ENCODE measurements at regions not wholly inside any gene's neighbourhood (a gene's known extent, or its start where the extent isn't known, plus 50 kb on each side); places are given as distances from the start of the nearest gene placed in this dataset.

- Histone ChIP-seq H3K27ac (no peak overlapping the region), H3K4me3 (no peak overlapping the region), H3K9me3 (no peaks in the 10 kb centered on the region), H3K27me3 (replicated peaks; ENCODE audit: insufficient read depth) (no peaks in the 10 kb centered on the region), H3K36me3 (no peaks in the 10 kb centered on the region), H3K4me1 (ENCODE audit: control insufficient read depth in 1 of 2, low read depth in 2 of 2) (no peaks in the 10 kb centered on the region)
- no peak for TF ChIP-seq CTCF (IDR thresholded peaks at IDR 0.05)
- ATAC-seq (ENCODE audit: insufficient number of reproducible peaks, low FRiP score, low read depth) (no peak), DNase-seq (ENCODE audit: low spot score) (no peak)
Observed at GRCh38 chr12:59850268-59850667, 254.4 kb downstream of the SLC16A7 start.

- no peaks in the 10 kb centered on the region for H3K27me3 ChIP-seq (replicated peaks; ENCODE audit: insufficient read depth)
- H3K4me1 ChIP-seq (ENCODE audit: control insufficient read depth in 1 of 2, low read depth in 2 of 2), result no peaks in the 10 kb centered on the region
- H3K4me3 ChIP-seq, result no peak overlapping the region
- H3K9me3 ChIP-seq, result no peaks in the 10 kb centered on the region
- DNase-seq (ENCODE audit: low spot score), result no peak
- H3K27ac ChIP-seq, result no peak overlapping the region
- no peak for TF ChIP-seq CTCF (IDR thresholded peaks at IDR 0.05)
- no peaks in the 10 kb centered on the region for H3K36me3 ChIP-seq
- no peak for ATAC-seq (ENCODE audit: insufficient number of reproducible peaks, low FRiP score, low read depth)
Observed at GRCh38 chr12:59858508-59859170, 262.8 kb downstream of the SLC16A7 start.

- TF ChIP-seq CTCF (IDR thresholded peaks at IDR 0.05), result no peak
- H3K27me3 ChIP-seq (replicated peaks; ENCODE audit: insufficient read depth), result no peaks in the 10 kb centered on the region
- no peak for DNase-seq (ENCODE audit: low spot score)
- ATAC-seq (ENCODE audit: insufficient number of reproducible peaks, low FRiP score, low read depth), result no peak
- H3K36me3 ChIP-seq, result no peaks in the 10 kb centered on the region
- no peaks in the 10 kb centered on the region for H3K4me1 ChIP-seq (ENCODE audit: control insufficient read depth in 1 of 2, low read depth in 2 of 2)
- H3K9me3 ChIP-seq, result no peaks in the 10 kb centered on the region
- H3K4me3 ChIP-seq, result no peak overlapping the region
- no peak overlapping the region for H3K27ac ChIP-seq
Observed at GRCh38 chr12:59859171-59859510, 263.3 kb downstream of the SLC16A7 start.

GRCh38 chr12:59861635-59862034 lies 265.8 kb downstream of the SLC16A7 start:
- ATAC-seq (ENCODE audit: insufficient number of reproducible peaks, low FRiP score, low read depth) (no peak), DNase-seq (ENCODE audit: low spot score) (no peak)
- Histone ChIP-seq H3K9me3 (no peaks in the 10 kb centered on the region), H3K4me3 (no peak overlapping the region), H3K27me3 (replicated peaks; ENCODE audit: insufficient read depth) (no peaks in the 10 kb centered on the region), H3K4me1 (ENCODE audit: control insufficient read depth in 1 of 2, low read depth in 2 of 2) (no peaks in the 10 kb centered on the region), H3K36me3 (no peaks in the 10 kb centered on the region), H3K27ac (no peak overlapping the region)
- TF ChIP-seq CTCF (IDR thresholded peaks at IDR 0.05), result no peak

GRCh38 chr12:59867055-59867454 lies 271.2 kb downstream of the SLC16A7 start:
- no peak for TF ChIP-seq CTCF (IDR thresholded peaks at IDR 0.05)
- no peak for DNase-seq (ENCODE audit: low spot score)
- H3K4me3 ChIP-seq, result no peak overlapping the region

More at GRCh38 chr12:59867055-59867454, 271.2 kb downstream of the SLC16A7 start:
- H3K27ac ChIP-seq, result no peak overlapping the region
- no peaks in the 10 kb centered on the region for H3K4me1 ChIP-seq (ENCODE audit: control insufficient read depth in 1 of 2, low read depth in 2 of 2)
- no peaks in the 10 kb centered on the region for H3K27me3 ChIP-seq (replicated peaks; ENCODE audit: insufficient read depth)
- H3K36me3 ChIP-seq, result no peaks in the 10 kb centered on the region
- ATAC-seq (ENCODE audit: insufficient number of reproducible peaks, low FRiP score, low read depth), result no peak
- H3K9me3 ChIP-seq, result no peaks in the 10 kb centered on the region

All from thoracic aorta (tissue), 2 donors.